H1 (cell line): ENCODE measurements at regions not wholly inside any gene's neighbourhood (a gene's known extent, or its start where the extent isn't known, plus 50 kb on each side); places are given as distances from the start of the nearest gene placed in this dataset.

Experiments used
- CTCF ChIA-PET: fragments of 300-600 bp; sonication (Branson Sonifier 250); formaldehyde crosslinking; loops from one replicate; lab custom pipeline; 2021; ENCODE audit not compliant: partially characterized antibody; lab: Charles Lee
- POLR2A ChIA-PET: fragments of 300-600 bp; sonication (Branson Sonifier 250); formaldehyde crosslinking; loops from one replicate; lab custom pipeline; 2021; ENCODE audit warnings: inconsistent platforms; ENCODE audit not compliant: partially characterized antibody; lab: Charles Lee
- DNase-seq, 2 experiments: peaks; one replicate each; pipeline versions ENCODE4 v3.0.0 to v3.0.0-alpha.2; 2010 to 2022; ENCODE audit warnings: low spot score in 2 of 2, low read depth in 1 of 2, mixed read lengths in 1 of 2
- FAIRE-seq: peaks from 2 replicates; lab custom pipeline; 2011; peaks lifted over from hg19 to GRCh38; lab: Jason Lieb, UNC
- H2AFZ ChIP-seq: 2 replicates; pipeline ENCODE4 v1.8.1; 2012; ENCODE audit warnings: low read length, inconsistent platforms
- H2AK5ac ChIP-seq: 2 replicates; pipeline ENCODE4 v1.6.1; 2013; ENCODE audit warnings: low read depth, low read length
- H2BK120ac ChIP-seq: replicated peaks from 2 replicates; pipeline ENCODE3; 2013; ENCODE audit warnings: low read depth, low read length, inconsistent platforms
- H2BK12ac ChIP-seq: 2 replicates; pipeline ENCODE4 v1.6.1; 2013; ENCODE audit warnings: low read depth, low read length
- H2BK15ac ChIP-seq: 2 replicates; pipeline ENCODE4 v1.6.1; 2013; ENCODE audit warnings: low read length
- H2BK20ac ChIP-seq: 2 replicates; pipeline ENCODE4 v1.6.1; 2013; ENCODE audit warnings: low read length
- H2BK5ac ChIP-seq: 2 replicates; pipeline ENCODE4 v1.6.1; 2013; ENCODE audit warnings: low read depth, low read length
- H3K14ac ChIP-seq: 2 replicates; pipeline ENCODE4 v1.6.1; 2013; ENCODE audit warnings: inconsistent platforms; ENCODE audit not compliant: insufficient read length
- H3K18ac ChIP-seq: 2 replicates; pipeline ENCODE4 v1.6.1; 2013; ENCODE audit warnings: low read length; ENCODE audit errors: extremely low read depth
- H3K23ac ChIP-seq: 2 replicates; pipeline ENCODE4 v1.6.1; 2013; ENCODE audit warnings: inconsistent platforms; ENCODE audit not compliant: insufficient read length
- H3K23me2 ChIP-seq: 2 replicates; pipeline ENCODE4 v1.6.1; 2013; ENCODE audit warnings: low read depth, low read length
- H3K27ac ChIP-seq: 2 replicates; pipeline ENCODE4 v1.6.1; 2011; ENCODE audit warnings: low read depth, low read length, inconsistent platforms
- H3K27me3 ChIP-seq, 4 experiments: replicated peaks in 1 of 4; 1 replicate in 1 of 4; 2 replicates in 3 of 4; pipeline versions ENCODE4 v1.6.1 to v1.8.1; 2011 to 2013; ENCODE audit warnings: low read length in 3 of 4, mild to moderate bottlenecking in 3 of 4, inconsistent platforms in 2 of 4, mixed read lengths in 2 of 4, moderate library complexity in 1 of 4; ENCODE audit not compliant: control insufficient read depth in 3 of 4, insufficient read depth in 3 of 4; ENCODE audit errors: extremely low read depth in 1 of 4
- H3K36me3 ChIP-seq, 4 experiments: 2 replicates each; pipeline versions ENCODE4 v1.6.1 to v1.8.1; 2011 to 2013; ENCODE audit warnings: mild to moderate bottlenecking in 4 of 4, low read length in 3 of 4, moderate library complexity in 2 of 4, control low read depth in 1 of 4, inconsistent platforms in 1 of 4; ENCODE audit not compliant: insufficient read depth in 4 of 4, control insufficient read depth in 2 of 4
- H3K4ac ChIP-seq: replicated peaks from 2 replicates; pipeline ENCODE3; 2013; ENCODE audit warnings: low read length, low read depth, mixed read lengths, inconsistent platforms; ENCODE audit not compliant: insufficient read length
- H3K4me1 ChIP-seq, 4 experiments: replicated peaks in 1 of 4; 1 replicate in 1 of 4; 2 replicates in 3 of 4; pipeline versions ENCODE4 v1.6.1 to v1.8.1; 2011 to 2013; ENCODE audit warnings: low read length in 3 of 4, inconsistent platforms in 2 of 4, mixed read lengths in 1 of 4; ENCODE audit not compliant: insufficient read depth in 4 of 4, control insufficient read depth in 3 of 4
- H3K4me2 ChIP-seq, 2 experiments: 2 replicates each; pipeline versions ENCODE4 v1.6.1 to v1.8.1; 2011 to 2013; ENCODE audit warnings: low read depth in 2 of 2, low read length in 2 of 2, control low read depth in 1 of 2, inconsistent platforms in 1 of 2, mild to moderate bottlenecking in 1 of 2; ENCODE audit not compliant: insufficient read depth in 1 of 2
- H3K4me3 ChIP-seq, 4 experiments: fragments of 200-600, 300-600 bp in 1 of 4; sonication (generic), shearing (Covaris generic), sonication (Bioruptor Twin) in 1 of 4; 2 replicates each; pipeline versions ENCODE4 v1.5.1 to v1.8.1; 2011 to 2016; ENCODE audit warnings: low read length in 4 of 4, low read depth in 3 of 4, control low read depth in 2 of 4, inconsistent platforms in 2 of 4, mild to moderate bottlenecking in 2 of 4, mixed read lengths in 1 of 4, moderate library complexity in 1 of 4; ENCODE audit not compliant: insufficient read depth in 2 of 4; ENCODE audit errors: extremely low read depth in 1 of 4
- H3K56ac ChIP-seq: replicated peaks from 2 replicates; pipeline ENCODE3; 2013; ENCODE audit warnings: low read depth, mild to moderate bottlenecking, mixed read lengths, low read length, inconsistent platforms; ENCODE audit not compliant: insufficient read length
- H3K79me1 ChIP-seq: 2 replicates; pipeline ENCODE4 v1.6.1; 2013; ENCODE audit warnings: low read depth, low read length, control low read depth
- H3K79me2 ChIP-seq, 2 experiments: 2 replicates each; pipeline versions ENCODE4 v1.6.1 to v1.8.1; 2012 to 2013; ENCODE audit warnings: low read length in 2 of 2, mild to moderate bottlenecking in 2 of 2, inconsistent platforms in 1 of 2; ENCODE audit not compliant: insufficient read depth in 2 of 2, control insufficient read depth in 1 of 2
- H3K9ac ChIP-seq, 4 experiments: replicated peaks in 1 of 4; 1 replicate in 1 of 4; 2 replicates in 3 of 4; pipeline versions ENCODE4 v1.6.1 to v1.8.1; 2011 to 2013; ENCODE audit warnings: low read depth in 3 of 4, low read length in 3 of 4, control low read depth in 2 of 4, mild to moderate bottlenecking in 2 of 4, moderate library complexity in 2 of 4, inconsistent platforms in 1 of 4; ENCODE audit errors: extremely low read depth in 1 of 4
- H3K9me3 ChIP-seq, 2 experiments: 2 replicates each; pipeline versions ENCODE4 v1.6.1 to v1.8.1; 2012 to 2013; ENCODE audit warnings: mild to moderate bottlenecking in 2 of 2, moderate library complexity in 2 of 2, control low read depth in 1 of 2, inconsistent platforms in 1 of 2, low read depth in 1 of 2, low read length in 1 of 2, mixed read lengths in 1 of 2; ENCODE audit not compliant: insufficient read depth in 2 of 2
- H4K20me1 ChIP-seq, 2 experiments: replicated peaks in 1 of 2; 2 replicates each; pipeline versions ENCODE3 to v1.8.1; 2011 to 2013; ENCODE audit warnings: inconsistent platforms in 2 of 2, low read length in 2 of 2, mild to moderate bottlenecking in 1 of 2; ENCODE audit not compliant: insufficient read depth in 2 of 2, control insufficient read depth in 1 of 2
- H4K5ac ChIP-seq: 2 replicates; pipeline ENCODE4 v1.6.1; 2013; ENCODE audit warnings: low read length, low read depth, mixed read lengths, inconsistent platforms; ENCODE audit not compliant: insufficient read length
- H4K8ac ChIP-seq: 2 replicates; pipeline ENCODE4 v1.8.0; 2013; ENCODE audit warnings: mild to moderate bottlenecking, moderate library complexity, low read length, inconsistent platforms; ENCODE audit not compliant: insufficient read depth; ENCODE audit errors: extremely low read depth
- H4K91ac ChIP-seq: replicated peaks from 2 replicates; pipeline ENCODE3; 2013; ENCODE audit warnings: low read length, mixed read lengths, inconsistent platforms; ENCODE audit not compliant: insufficient read length
- CHD7 ChIP-seq: fragments of 300-600 bp; sonication (generic); IDR thresholded peaks from 2 replicates; pipeline ENCODE4 v1.7.1; 2012; ENCODE audit warnings: low read length, moderate library complexity, mild to moderate bottlenecking, inconsistent platforms; ENCODE audit not compliant: insufficient replicate concordance
- WGBS, 2 experiments: shearing (Covaris generic) in 1 of 2; methylation state at CpG; one replicate each; pipeline versions ENCODE4 v1.1.6 to v1.1.7; 2013 to 2015; ENCODE audit warnings: low lambda C conversion rate in 2 of 2, mixed read lengths in 2 of 2, inconsistent platforms in 1 of 2, low coverage in 1 of 2, missing lambda C conversion rate in 1 of 2; ENCODE audit not compliant: insufficient replicate concordance in 2 of 2, insufficient coverage in 1 of 2, insufficient read length in 1 of 2; ENCODE audit errors: extremely low coverage in 1 of 2, missing lambda C conversion rate in 1 of 2; 5-methylcytosine and 5-hydroxymethylcytosine counted together

- no peak overlapping the region for H4K8ac ChIP-seq
- no peak for DNase-seq
- ChIA-PET CTCF (no interaction called here), POLR2A (no interaction called here)
- no peak overlapping the region for H2AK5ac ChIP-seq
- H3K4ac ChIP-seq: no peak overlapping the region
- no peak overlapping the region for H3K56ac ChIP-seq
- no peak overlapping the region for H3K23ac ChIP-seq
- H4K20me1 ChIP-seq: no peaks in the 10 kb centered on the region
- no peak for FAIRE-seq
- no peaks in the 10 kb centered on the region for H3K79me1 ChIP-seq
- H4K91ac ChIP-seq: no peak overlapping the region
- H2BK12ac ChIP-seq: no peak overlapping the region
- H3K23me2 ChIP-seq: no peaks in the 10 kb centered on the region
- no peak overlapping the region for H2BK20ac ChIP-seq
- no peak overlapping the region for H2BK15ac ChIP-seq
- H4K5ac ChIP-seq: no peak overlapping the region
- no peak overlapping the region for H3K27ac ChIP-seq
- H3K4me1 ChIP-seq: no peaks in the 10 kb centered on the region
- H3K79me2 ChIP-seq: no peaks in the 10 kb centered on the region
- no peaks in the 10 kb centered on the region for H3K27me3 ChIP-seq
- H3K36me3 ChIP-seq: no peaks in the 10 kb centered on the region
- no peaks in the 10 kb centered on the region for H3K9me3 ChIP-seq
- no peak overlapping the region for H3K18ac ChIP-seq
- H3K9ac ChIP-seq: no peak overlapping the region
- no peak overlapping the region for H2BK120ac ChIP-seq
- H3K4me2 ChIP-seq: no peak overlapping the region
- H2BK5ac ChIP-seq: no peak overlapping the region
- no peak overlapping the region for H3K14ac ChIP-seq
- H3K4me3 ChIP-seq: no peak overlapping the region
- WGBS, 2 experiments: 90% methylated on average over 6 of the region's 6 CpGs; no CpG with 5 or more reads in 1 of the 2 experiments
- no peak overlapping the region for H2AFZ ChIP-seq
- no peak for TF ChIP-seq CHD7
Observed at GRCh38 chr10:57418476-57418875, 849.2 kb downstream of the IPMK start.
